GM12878 (cell line): ENCODE measurements at regions not wholly inside any gene's neighbourhood (a gene's known extent, or its start where the extent isn't known, plus 50 kb on each side); places are given as distances from the start of the nearest gene placed in this dataset.
"Not testable (repeated sequence)": the region's sequence is repeated elsewhere in the genome, so short reads cannot be mapped to it uniquely, and the experiment has no call there.

Experiments
- ATAC-seq: fragments of 200-7000 bp; cut with Tn5 transposase; 3 replicates; pipeline ENCODE4 v1.9.1; 2020; ENCODE audit warnings: mild to moderate bottlenecking, moderate library complexity
- BruUV-seq: library from RNA; stranded (reverse); fragments of 400-500 nt; replicated peaks from 2 replicates; lab custom pipeline; 2021; lab: Mats Ljungman, UMichigan
- CTCF ChIA-PET: fragments of 300-600 bp; sonication (Branson Sonifier 250); formaldehyde crosslinking; extraction: SDS; loops from one replicate; lab custom pipeline; 2021; ENCODE audit warnings: inconsistent platforms; lab: Yijun Ruan, JAX
- POLR2A ChIA-PET: fragments of 350-600 bp; formaldehyde crosslinking; extraction: SDS; loops from one replicate; lab custom pipeline; 2021; ENCODE audit warnings: inconsistent platforms; lab: Charles Lee
- RAD21 ChIA-PET: fragments of 300-600 bp; sonication (Branson Sonifier 250); formaldehyde crosslinking; loops from one replicate; lab custom pipeline; 2023; ENCODE audit warnings: antibody characterized with exemption; ENCODE audit not compliant: unreplicated experiment; lab: Charles Lee
- SMC1A ChIA-PET: fragments of 300-600 bp; sonication (Branson Sonifier 250); formaldehyde crosslinking; loops from one replicate; lab custom pipeline; 2023; ENCODE audit not compliant: unreplicated experiment, uncharacterized antibody; lab: Charles Lee
- DNase-seq: peaks from one replicate; pipeline ENCODE4 v3.0.0-alpha.2; 2011; ENCODE audit warnings: low read depth, low spot score
- FAIRE-seq: peaks from 3 replicates; lab custom pipeline; 2011; peaks lifted over from hg19 to GRCh38; lab: Jason Lieb, UNC
- H2AFZ ChIP-seq: 2 replicates; pipeline ENCODE4 v1.6.0; 2011; ENCODE audit warnings: low read depth, low read length, control low read depth; ENCODE audit not compliant: control insufficient read depth
- H3K27ac ChIP-seq: 2 replicates; pipeline ENCODE4 v1.5.1; 2011; ENCODE audit warnings: control low read depth; ENCODE audit not compliant: control insufficient read depth, insufficient read depth
- H3K27me3 ChIP-seq, 2 experiments: replicated peaks in 1 of 2; 2 replicates each; pipeline versions ENCODE4 v1.6.0 to v1.6.1; 2011; ENCODE audit warnings: low read length in 1 of 2; ENCODE audit not compliant: control insufficient read depth in 2 of 2, insufficient read depth in 2 of 2
- H3K36me3 ChIP-seq, 2 experiments: 2 replicates each; pipeline ENCODE4 v1.5.1; 2011; ENCODE audit warnings: low read length in 1 of 2; ENCODE audit not compliant: control insufficient read depth in 2 of 2, insufficient read depth in 2 of 2
- H3K4me1 ChIP-seq: 2 replicates; pipeline ENCODE4 v1.6.1; 2011; ENCODE audit warnings: mild to moderate bottlenecking, low read length, moderate library complexity, mixed read lengths; ENCODE audit not compliant: control insufficient read depth, insufficient read depth
- H3K4me2 ChIP-seq: 2 replicates; pipeline ENCODE4 v1.6.0; 2011; ENCODE audit warnings: control low read depth; ENCODE audit not compliant: control insufficient read depth, insufficient read depth
- H3K4me3 ChIP-seq: fragments of 200-600 bp; sonication (generic); 2 replicates; pipeline ENCODE4 v1.5.1; 2016
- H3K79me2 ChIP-seq: 2 replicates; pipeline ENCODE4 v1.6.0; 2011; ENCODE audit warnings: low read length; ENCODE audit not compliant: control insufficient read depth, insufficient read depth
- H3K9ac ChIP-seq: 2 replicates; pipeline ENCODE4 v1.8.0; 2011; ENCODE audit warnings: low read length, control low read depth, mixed read lengths; ENCODE audit not compliant: control insufficient read depth, insufficient read depth
- H3K9me3 ChIP-seq: replicated peaks from 3 replicates; pipeline ENCODE4 v1.5.1; 2011; ENCODE audit warnings: mild to moderate bottlenecking, low read length; ENCODE audit not compliant: control insufficient read depth, insufficient read depth
- H4K20me1 ChIP-seq: 2 replicates; pipeline ENCODE4 v1.6.0; 2011; ENCODE audit not compliant: control insufficient read depth, insufficient read depth
- WGBS: methylation state at CpG from one replicate; pipeline ENCODE4 v1.1.6; 2016; ENCODE audit warnings: low lambda C conversion rate; ENCODE audit not compliant: insufficient replicate concordance, insufficient coverage; ENCODE audit errors: missing lambda C conversion rate; 5-methylcytosine and 5-hydroxymethylcytosine counted together
- in situ Hi-C: fragments of 300-500 bp; cut with MboI; formaldehyde crosslinking; loops from 9 replicates; pipeline ENCODE4 v1.14.3; 2018; ENCODE audit warnings: mixed read lengths
- intact Hi-C: fragments of 100-400 bp; cut with micrococcal nuclease; formaldehyde crosslinking; loops from one replicate; pipeline ENCODE4 v1.14.2; 2022; ENCODE audit not compliant: unreplicated experiment

GRCh38 chr17:21849030-21849429 lies 156.7 kb downstream of the KCNJ18 start:
- H3K36me3 ChIP-seq, FAIRE-seq, DNase-seq, H3K4me2 ChIP-seq, RAD21 ChIA-PET, POLR2A ChIA-PET, H3K4me1 ChIP-seq, H3K9me3 ChIP-seq, SMC1A ChIA-PET, H4K20me1 ChIP-seq, H3K79me2 ChIP-seq, BruUV-seq, H2AFZ ChIP-seq, intact Hi-C loops, ATAC-seq, H3K4me3 ChIP-seq, H3K27ac ChIP-seq, CTCF ChIA-PET, H3K9ac ChIP-seq, H3K27me3 ChIP-seq: not testable (repeated sequence)
- 3% methylated on average over 2 of the region's 2 CpGs for WGBS
- in situ Hi-C loops, result loop anchor here (25.0 kb wide), 2 partner anchors 187 to 463 kb away; no protein-coding TSS in a partner anchor

GRCh38 chr17:21850614-21851013 lies 158.3 kb downstream of the KCNJ18 start:
- H3K4me3 ChIP-seq, H3K27me3 ChIP-seq, SMC1A ChIA-PET, H3K36me3 ChIP-seq, ATAC-seq, H3K27ac ChIP-seq, H3K4me2 ChIP-seq, in situ Hi-C loops, POLR2A ChIA-PET, RAD21 ChIA-PET, FAIRE-seq, BruUV-seq, DNase-seq, CTCF ChIA-PET, intact Hi-C loops, H3K4me1 ChIP-seq, H3K9ac ChIP-seq, H3K9me3 ChIP-seq, H3K79me2 ChIP-seq, H4K20me1 ChIP-seq, H2AFZ ChIP-seq: not testable (repeated sequence)
- WGBS, result 38% methylated on average over 5 of the region's 5 CpGs
